B cell (primary cell): ENCODE measurements at regions not wholly inside any gene's neighbourhood (a gene's known extent, or its start where the extent isn't known, plus 50 kb on each side); places are given as distances from the start of the nearest gene placed in this dataset.

Source experiments
- ATAC-seq: fragments of 200-7000 bp; cut with Tn5 transposase; one replicate; pipeline ENCODE4 v1.10.0; 2021; ENCODE audit warnings: low read depth, mild to moderate bottlenecking, moderate number of reproducible peaks, moderate library complexity
- CTCF ChIA-PET: fragments of 350-600 bp; sonication (Branson Sonifier 250); formaldehyde crosslinking; loops from one replicate; lab custom pipeline; 2021; ENCODE audit warnings: antibody characterized with exemption, inconsistent platforms; lab: Charles Lee
- POLR2A ChIA-PET: fragments of 350-600 bp; sonication (Branson Sonifier 250); formaldehyde crosslinking; loops from one replicate; lab custom pipeline; 2021; ENCODE audit warnings: antibody characterized with exemption; lab: Charles Lee
- DNase-seq: peaks from one replicate; pipeline ENCODE4 v3.0.0; 2013
- H2AFZ ChIP-seq: 2 replicates; pipeline ENCODE4 v1.6.1; 2012; ENCODE audit warnings: mild to moderate bottlenecking, low read depth, low read length; ENCODE audit not compliant: insufficient read depth, poor library complexity, severe bottlenecking
- H3K27ac ChIP-seq, 2 donors: 1 replicate in 1 of 2; 2 replicates in 1 of 2; pipeline ENCODE4 v1.5.1; 2012 to 2013; ENCODE audit warnings: low read length in 2 of 2, mild to moderate bottlenecking in 2 of 2, moderate library complexity in 1 of 2
- H3K27me3 ChIP-seq, 4 experiments: fragments of 200-600 bp in 1 of 4; sonication (generic) in 1 of 4; replicated peaks in 1 of 4; 1 replicate in 2 of 4; 2 replicates in 2 of 4; pipeline versions ENCODE4 v1.6.1 to v1.7.0; 2013 to 2016; ENCODE audit warnings: low read length in 3 of 4, mild to moderate bottlenecking in 2 of 4, mixed read lengths in 1 of 4, moderate library complexity in 1 of 4; ENCODE audit not compliant: insufficient read depth in 4 of 4, control insufficient read depth in 3 of 4; ENCODE audit errors: control extremely low read depth in 1 of 4
- H3K36me3 ChIP-seq, 2 experiments: replicated peaks in 1 of 2; 1 replicate in 1 of 2; 2 replicates in 1 of 2; pipeline versions ENCODE4 v1.6.1 to v1.7.1; 2013; ENCODE audit warnings: low read length in 1 of 2; ENCODE audit not compliant: insufficient read depth in 2 of 2, control insufficient read depth in 1 of 2; ENCODE audit errors: control extremely low read depth in 1 of 2, extremely low read depth in 1 of 2
- H3K4me1 ChIP-seq, 2 donors: fragments of 200-600 bp in 1 of 2; sonication (generic) in 1 of 2; 1 replicate in 1 of 2; 2 replicates in 1 of 2; pipeline versions ENCODE4 v1.5.1 to v1.6.1; 2013 to 2017; ENCODE audit warnings: low read length in 2 of 2; ENCODE audit not compliant: control insufficient read depth in 2 of 2, insufficient read depth in 2 of 2
- H3K4me2 ChIP-seq: replicated peaks from 2 replicates; pipeline ENCODE3; 2012; ENCODE audit warnings: mild to moderate bottlenecking, low read depth, low read length; ENCODE audit not compliant: poor library complexity, severe bottlenecking
- H3K4me3 ChIP-seq, 5 experiments: fragments of 200-600 bp in 1 of 5; sonication (generic) in 1 of 5; 1 replicate in 3 of 5; 2 replicates in 2 of 5; pipeline versions ENCODE4 v1.5.1 to v1.7.0; 2011 to 2016; ENCODE audit warnings: low read length in 4 of 5, mild to moderate bottlenecking in 4 of 5, low read depth in 2 of 5, control low read depth in 1 of 5, moderate library complexity in 1 of 5; ENCODE audit not compliant: insufficient read depth in 1 of 5; ENCODE audit errors: control extremely low read depth in 1 of 5, extremely low read depth in 1 of 5
- H3K79me2 ChIP-seq: fragments of 200-600 bp; sonication (generic); one replicate; pipeline ENCODE4 v1.6.0; 2016; ENCODE audit warnings: low read length; ENCODE audit not compliant: control insufficient read depth, insufficient read depth
- H3K9ac ChIP-seq: fragments of 200-600 bp; sonication (generic); 2 replicates; pipeline ENCODE4 v1.6.1; 2017; ENCODE audit warnings: mild to moderate bottlenecking, low read length, moderate library complexity
- H3K9me3 ChIP-seq, 3 donors: one replicate each; pipeline versions ENCODE4 v1.6.1 to v1.7.1; 2013; ENCODE audit warnings: low read length in 2 of 3; ENCODE audit not compliant: control insufficient read depth in 2 of 3, insufficient read depth in 1 of 3; ENCODE audit errors: control extremely low read depth in 1 of 3
- H4K20me1 ChIP-seq: 2 replicates; pipeline ENCODE4 v1.6.0; 2012; ENCODE audit warnings: mild to moderate bottlenecking, low read length; ENCODE audit not compliant: insufficient read depth, control insufficient read depth, poor library complexity, severe bottlenecking
- H3K27ac Mint-ChIP-seq: one replicate; pipeline ENCODE4 v1.8.0; 2021; ENCODE audit warnings: mixed read lengths
- H3K27me3 Mint-ChIP-seq: one replicate; pipeline ENCODE4 v1.8.0; 2021; ENCODE audit warnings: mixed read lengths
- H3K4me1 Mint-ChIP-seq: one replicate; pipeline ENCODE4 v1.8.0; 2021; ENCODE audit warnings: mixed read lengths
- H3K4me3 Mint-ChIP-seq: one replicate; pipeline ENCODE4 v1.8.0; 2021; ENCODE audit warnings: mixed read lengths
- H3K9me3 Mint-ChIP-seq: one replicate; pipeline ENCODE4 v1.8.0; 2022; ENCODE audit warnings: mixed read lengths; ENCODE audit not compliant: insufficient read depth
- EZH2 ChIP-seq: IDR thresholded peaks from 2 replicates; pipeline ENCODE4 v1.6.1; 2012; ENCODE audit warnings: borderline replicate concordance, low read depth, mild to moderate bottlenecking, moderate library complexity, low read length; ENCODE audit not compliant: insufficient read depth, poor library complexity, severe bottlenecking
- WGBS: methylation state at CpG from one replicate; pipeline ENCODE4 v1.1.5; 2013; ENCODE audit warnings: missing lambda C conversion rate; ENCODE audit not compliant: insufficient coverage; 5-methylcytosine and 5-hydroxymethylcytosine counted together
- intact Hi-C: fragments of 100-400 bp; cut with micrococcal nuclease; formaldehyde crosslinking; loops from one replicate; pipeline ENCODE4 v1.10.0; 2022
- TF ChIP-seq, protein P1 (sequence below): fragments of 200-600 bp; IDR thresholded peaks from one replicate; pipeline ENCODE4 v1.8.0; 2022; ENCODE audit warnings: antibody characterized with exemption, mild to moderate bottlenecking

DNA sequence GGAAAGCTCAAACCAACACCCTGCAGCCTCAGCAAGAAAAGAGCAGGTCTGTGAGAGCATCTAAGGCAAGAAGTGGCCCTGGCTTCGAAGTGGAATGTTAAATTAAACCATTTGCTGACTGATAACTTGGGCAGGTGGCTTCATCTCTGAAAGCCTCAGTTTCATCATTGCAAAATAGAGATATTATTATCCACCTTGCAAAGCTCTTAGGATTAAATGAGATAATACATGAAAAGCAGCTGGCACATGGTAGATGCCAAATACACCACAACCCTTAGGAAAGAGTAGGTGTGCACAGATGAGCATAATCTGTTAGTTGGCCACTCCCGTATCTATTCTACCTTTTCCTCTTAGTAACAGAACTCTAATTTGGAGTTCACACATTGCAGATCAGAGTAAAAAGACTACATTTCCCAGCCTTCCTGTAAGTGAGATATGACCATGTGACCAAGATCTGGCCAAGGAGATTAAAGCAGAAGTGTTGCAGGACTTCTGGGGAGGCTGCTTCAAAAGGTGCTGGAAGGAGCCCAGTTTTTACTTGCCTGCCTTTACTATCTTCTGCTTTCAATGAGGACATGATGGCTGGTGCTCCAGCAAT lies 288.7 kb downstream of the SOX9 start:
- Histone ChIP-seq H3K9ac (no peak overlapping the region), H3K9me3 (peaks cover 0 to 9% (median 0%) of the 10 kb centered on the region in 3 donors), H3K36me3 (no peaks in the 10 kb centered on the region), H2AFZ (no peak overlapping the region), H3K4me2 (no peak overlapping the region), H3K27me3 (no peaks in the 10 kb centered on the region), H3K4me1 (peaks cover 0 to 4% of the 10 kb centered on the region in 2 donors), H3K4me3 (no peak overlapping the region), H3K27ac (no peak overlapping the region), H4K20me1 (no peaks in the 10 kb centered on the region), H3K79me2 (no peaks in the 10 kb centered on the region)
- Mint-ChIP-seq H3K27ac (no peak overlapping the region), H3K9me3 (no peaks in the 10 kb centered on the region), H3K4me1 (peaks cover 12% of the 10 kb centered on the region), H3K27me3 (no peaks in the 10 kb centered on the region), H3K4me3 (no peak overlapping the region)
- TF ChIP-seq, protein P1, sequence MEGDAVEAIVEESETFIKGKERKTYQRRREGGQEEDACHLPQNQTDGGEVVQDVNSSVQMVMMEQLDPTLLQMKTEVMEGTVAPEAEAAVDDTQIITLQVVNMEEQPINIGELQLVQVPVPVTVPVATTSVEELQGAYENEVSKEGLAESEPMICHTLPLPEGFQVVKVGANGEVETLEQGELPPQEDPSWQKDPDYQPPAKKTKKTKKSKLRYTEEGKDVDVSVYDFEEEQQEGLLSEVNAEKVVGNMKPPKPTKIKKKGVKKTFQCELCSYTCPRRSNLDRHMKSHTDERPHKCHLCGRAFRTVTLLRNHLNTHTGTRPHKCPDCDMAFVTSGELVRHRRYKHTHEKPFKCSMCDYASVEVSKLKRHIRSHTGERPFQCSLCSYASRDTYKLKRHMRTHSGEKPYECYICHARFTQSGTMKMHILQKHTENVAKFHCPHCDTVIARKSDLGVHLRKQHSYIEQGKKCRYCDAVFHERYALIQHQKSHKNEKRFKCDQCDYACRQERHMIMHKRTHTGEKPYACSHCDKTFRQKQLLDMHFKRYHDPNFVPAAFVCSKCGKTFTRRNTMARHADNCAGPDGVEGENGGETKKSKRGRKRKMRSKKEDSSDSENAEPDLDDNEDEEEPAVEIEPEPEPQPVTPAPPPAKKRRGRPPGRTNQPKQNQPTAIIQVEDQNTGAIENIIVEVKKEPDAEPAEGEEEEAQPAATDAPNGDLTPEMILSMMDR, result no peak
- no peak for TF ChIP-seq EZH2
- ATAC-seq (no peak), DNase-seq (no peak)
- POLR2A ChIA-PET, result no interaction called here
- intact Hi-C loops, result no loop called here
- CTCF ChIA-PET, result no interaction called here
- WGBS, result 67% methylated on average over 1 of the region's 2 CpGs

DNA sequence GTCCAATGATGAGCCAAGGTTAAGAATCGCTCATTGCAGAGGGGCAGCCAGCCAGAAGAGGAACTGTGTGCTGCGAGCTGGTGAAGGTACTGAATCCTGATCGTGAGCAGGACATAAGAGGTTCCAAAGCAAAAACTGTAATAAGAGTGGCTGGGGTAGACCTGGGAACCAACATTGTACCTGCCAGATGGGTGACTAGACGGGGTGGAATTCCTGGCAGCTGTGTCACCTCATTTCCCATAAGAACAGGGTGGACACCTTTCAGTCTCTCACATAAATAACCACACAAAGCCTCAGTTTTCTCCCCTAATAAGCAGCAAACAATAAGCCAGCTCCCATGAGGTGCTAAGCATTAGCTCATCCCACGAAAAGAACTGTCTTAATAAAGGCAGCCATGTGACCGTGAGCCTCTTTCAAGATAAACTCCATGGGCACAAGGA lies 290.3 kb downstream of the SOX9 start:
- intact Hi-C loops, result no loop called here
- 75% methylated on average over 5 of the region's 6 CpGs for WGBS
- Histone ChIP-seq H3K27me3 (no peaks in the 10 kb centered on the region), H3K9me3 (peaks cover 0 to 13% (median 0%) of the 10 kb centered on the region in 3 donors), H3K4me1 (peaks cover 0 to 4% of the 10 kb centered on the region in 2 donors), H3K4me3 (no peak overlapping the region), H3K79me2 (no peaks in the 10 kb centered on the region), H3K27ac (no peak overlapping the region), H3K36me3 (no peaks in the 10 kb centered on the region), H4K20me1 (no peaks in the 10 kb centered on the region), H3K9ac (no peak overlapping the region), H2AFZ (no peak overlapping the region), H3K4me2 (no peak overlapping the region)
- DNase-seq (no peak), ATAC-seq (no peak)
- POLR2A ChIA-PET, result no interaction called here
- TF ChIP-seq, protein P1, result no peak
- no peak for TF ChIP-seq EZH2
- Mint-ChIP-seq H3K4me1 (peaks cover 12% of the 10 kb centered on the region), H3K27ac (no peak overlapping the region), H3K27me3 (no peaks in the 10 kb centered on the region), H3K9me3 (no peaks in the 10 kb centered on the region), H3K4me3 (no peak overlapping the region)
- CTCF ChIA-PET, result no interaction called here
